AG04449 (cell line): ENCODE measurements at regions not wholly inside any gene's neighbourhood (a gene's known extent, or its start where the extent isn't known, plus 50 kb on each side); places are given as distances from the start of the nearest gene placed in this dataset.

Experiments
- CTCF ChIA-PET: fragments of 350-600 bp; formaldehyde crosslinking; extraction: SDS; loops from one replicate; lab custom pipeline; 2021; ENCODE audit warnings: antibody characterized with exemption; lab: Yijun Ruan, JAX
- POLR2A ChIA-PET: fragments of 400-600, 350-600 bp; formaldehyde crosslinking; extraction: SDS; loops from one replicate; lab custom pipeline; 2020; ENCODE audit warnings: antibody characterized with exemption, inconsistent platforms; lab: Yijun Ruan, JAX
- DNase-seq: peaks from one replicate; pipeline ENCODE4 v3.0.0-alpha.2; 2010; ENCODE audit warnings: low read depth, low spot score
- H3K4me3 ChIP-seq: 2 replicates; pipeline ENCODE4 v1.5.1; 2011; ENCODE audit warnings: low read depth, mild to moderate bottlenecking, control low read depth, low read length
- CTCF ChIP-seq: IDR thresholded peaks from one replicate; pipeline ENCODE4 v1.5.1; 2011; ENCODE audit warnings: mild to moderate bottlenecking, moderate library complexity, low read length, control low read depth, inconsistent platforms; ENCODE audit not compliant: insufficient read depth; ENCODE audit errors: missing control alignments

DNA sequence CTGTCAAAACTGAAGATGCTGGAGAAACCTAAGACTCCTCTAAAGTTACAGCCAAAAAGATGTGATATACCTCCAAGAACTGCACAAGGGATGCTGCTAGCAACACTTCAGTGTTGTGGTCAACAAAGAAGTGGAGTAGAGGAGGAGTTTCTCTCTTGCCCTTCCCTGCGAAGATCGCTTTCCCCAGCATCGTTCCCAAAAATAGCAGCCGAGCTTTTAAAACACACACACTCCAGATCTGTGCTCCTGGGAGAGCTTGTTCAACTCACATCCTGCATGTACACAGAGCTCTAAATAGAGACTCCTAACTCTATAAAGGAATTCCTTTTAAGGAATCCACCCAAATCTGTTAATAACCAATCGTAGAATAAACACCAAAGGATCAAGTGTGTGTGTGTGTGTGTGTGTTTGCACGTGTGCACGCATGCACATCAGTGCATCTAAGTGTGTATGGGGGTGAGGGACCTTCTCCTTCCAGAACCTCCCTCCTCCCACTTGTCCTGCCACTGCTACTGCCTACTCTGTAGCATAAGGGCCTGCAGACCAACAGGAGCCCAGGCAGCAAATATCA, 58.5 kb downstream of the PSMG1 start:
- ChIA-PET CTCF (interaction anchor here (0.6 to 5.1 kb wide), 13 partner anchors 8 to 619 kb away, joined by 3 to 52 read pairs (median 4); no protein-coding TSS in a partner anchor), POLR2A (interaction anchor here (0.5 kb wide), 1 partner anchor 145 kb away, joined by 3 read pairs; no protein-coding TSS in a partner anchor)

DNA sequence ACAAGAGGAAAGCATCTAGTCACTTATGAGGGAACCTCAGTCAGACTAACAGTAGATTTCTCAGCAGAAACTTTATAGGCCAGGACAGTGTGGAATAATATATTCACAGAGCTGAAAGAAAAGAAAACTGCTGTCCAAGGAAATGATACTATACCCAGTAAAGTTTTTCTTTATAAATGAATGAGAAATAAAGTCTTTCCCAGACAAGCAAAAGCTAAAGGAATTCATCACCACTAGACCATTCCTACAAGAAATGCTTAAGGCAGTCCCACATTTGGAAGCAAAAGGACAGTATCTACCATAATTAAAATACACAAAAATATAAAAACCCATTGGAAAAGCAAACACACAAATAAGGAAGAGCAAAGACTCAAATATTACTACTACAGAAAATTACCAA, 59.9 kb downstream of the PSMG1 start:
- ChIA-PET POLR2A (no interaction called here), CTCF (interaction anchor here (0.6 to 5.1 kb wide), 5 partner anchors 10 to 460 kb away, joined by 3 to 52 read pairs (median 3); no protein-coding TSS in a partner anchor)
- no peak overlapping the region for H3K4me3 ChIP-seq
- TF ChIP-seq CTCF, result no peak
- DNase-seq, result no peak

More for the DNA sequence above, 58.5 kb downstream of the PSMG1 start:
- DNase-seq, result no peak
- H3K4me3 ChIP-seq, result no peak overlapping the region
- no peak for TF ChIP-seq CTCF

DNA sequence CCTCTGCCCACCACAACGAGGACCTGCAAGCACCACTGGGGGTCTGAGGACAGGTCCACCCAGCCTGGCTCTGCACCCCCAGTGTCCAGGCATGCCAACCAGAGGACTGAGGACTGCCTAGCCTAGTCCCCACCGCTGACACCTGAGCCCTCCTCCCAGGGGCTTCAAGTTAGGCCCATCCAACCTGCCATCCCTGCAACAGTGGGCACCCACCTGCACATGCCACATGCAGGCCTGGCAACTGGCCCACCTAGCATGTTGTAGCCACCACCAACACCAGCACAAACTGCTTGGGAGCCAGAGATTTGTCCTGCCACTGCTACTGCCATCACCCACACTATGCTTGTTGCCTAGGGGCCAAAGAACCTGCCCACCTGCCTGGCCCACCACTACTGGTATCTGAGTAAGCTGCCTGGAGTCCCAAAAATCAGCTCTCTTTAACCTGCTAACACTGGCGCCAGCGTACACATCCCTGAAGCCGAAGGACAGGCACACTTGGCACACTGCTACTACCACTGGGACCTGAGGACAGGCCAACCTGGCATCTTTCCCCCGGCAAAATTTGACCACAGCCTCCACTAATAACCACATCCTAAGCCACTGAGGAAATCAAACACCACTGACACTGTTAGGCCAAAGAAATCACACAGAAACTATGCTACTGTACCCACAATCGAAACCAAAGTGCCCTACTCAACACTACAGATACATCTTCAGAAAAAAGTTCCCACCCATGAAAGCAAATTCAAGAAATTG, 61.5 kb downstream of the PSMG1 start:
- DNase-seq, result no peak
- H3K4me3 ChIP-seq, result no peak overlapping the region
- POLR2A ChIA-PET, result no interaction called here
- CTCF ChIA-PET, result interaction anchor here (0.6 to 1.5 kb wide), 2 partner anchors 15 to 386 kb away, joined by 3 to 6 read pairs; no protein-coding TSS in a partner anchor
- TF ChIP-seq CTCF, result no peak

DNA sequence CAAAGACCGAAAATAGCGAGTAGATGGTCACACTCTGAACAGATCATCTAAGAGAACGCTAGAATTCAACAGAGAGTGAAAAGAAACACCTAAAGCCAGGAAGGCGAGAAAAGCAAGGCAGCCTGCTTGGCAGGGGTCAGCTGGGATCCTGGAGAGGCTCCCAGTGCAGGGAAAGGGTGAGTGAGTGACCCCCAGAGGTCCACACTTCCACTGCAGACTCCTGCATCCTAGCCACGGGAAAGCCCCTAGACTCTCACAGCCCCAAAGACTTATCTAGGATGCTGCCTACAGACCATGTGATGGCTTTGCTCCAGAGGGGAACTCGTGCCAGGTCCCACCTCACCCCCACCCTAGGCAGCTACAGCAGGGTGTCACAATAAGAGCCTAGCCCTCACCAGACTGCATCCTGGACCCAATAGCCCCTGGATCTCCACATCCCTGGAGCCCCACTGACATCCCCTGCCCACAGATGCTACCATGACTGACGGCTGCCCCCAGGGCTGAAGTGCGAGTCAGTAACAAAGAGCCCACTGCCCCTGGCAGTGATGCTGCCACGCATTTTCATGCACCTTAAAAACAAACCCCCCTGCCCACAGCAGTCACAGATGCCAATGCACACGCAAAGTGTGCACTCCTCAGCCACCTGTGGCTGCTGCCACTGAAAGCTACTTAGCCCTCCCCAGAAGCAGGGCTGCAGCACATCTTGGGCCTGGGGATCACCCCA, 62.2 kb downstream of the PSMG1 start:
- ChIA-PET CTCF (interaction anchor here (0.6 kb wide), 1 partner anchor 385 kb away, joined by 3 read pairs; no protein-coding TSS in a partner anchor), POLR2A (no interaction called here)
- H3K4me3 ChIP-seq, result no peak overlapping the region
- no peak for DNase-seq
- TF ChIP-seq CTCF, result no peak

DNA sequence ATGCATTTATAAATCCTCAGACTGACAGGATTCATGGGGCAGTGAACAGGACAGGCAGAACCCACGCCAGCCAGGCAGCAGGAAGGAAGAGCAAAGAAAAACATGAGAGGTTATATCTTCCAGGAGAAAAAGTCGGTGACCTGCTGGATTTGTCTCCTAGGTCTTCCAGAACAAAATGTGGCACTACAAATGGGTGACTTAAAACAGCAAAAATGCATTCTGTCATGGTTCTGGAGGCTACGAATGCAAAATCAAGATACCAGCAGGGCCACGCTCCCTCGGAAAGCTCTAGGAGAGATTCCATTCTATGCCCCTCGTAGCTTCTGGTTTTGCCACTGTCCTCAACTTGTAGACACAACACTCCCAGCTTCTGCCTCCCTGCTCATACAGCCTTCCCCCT, 63.4 kb downstream of the PSMG1 start:
- TF ChIP-seq CTCF, result no peak
- ChIA-PET POLR2A (no interaction called here), CTCF (no interaction called here)
- no peak overlapping the region for H3K4me3 ChIP-seq
- DNase-seq, result no peak

DNA sequence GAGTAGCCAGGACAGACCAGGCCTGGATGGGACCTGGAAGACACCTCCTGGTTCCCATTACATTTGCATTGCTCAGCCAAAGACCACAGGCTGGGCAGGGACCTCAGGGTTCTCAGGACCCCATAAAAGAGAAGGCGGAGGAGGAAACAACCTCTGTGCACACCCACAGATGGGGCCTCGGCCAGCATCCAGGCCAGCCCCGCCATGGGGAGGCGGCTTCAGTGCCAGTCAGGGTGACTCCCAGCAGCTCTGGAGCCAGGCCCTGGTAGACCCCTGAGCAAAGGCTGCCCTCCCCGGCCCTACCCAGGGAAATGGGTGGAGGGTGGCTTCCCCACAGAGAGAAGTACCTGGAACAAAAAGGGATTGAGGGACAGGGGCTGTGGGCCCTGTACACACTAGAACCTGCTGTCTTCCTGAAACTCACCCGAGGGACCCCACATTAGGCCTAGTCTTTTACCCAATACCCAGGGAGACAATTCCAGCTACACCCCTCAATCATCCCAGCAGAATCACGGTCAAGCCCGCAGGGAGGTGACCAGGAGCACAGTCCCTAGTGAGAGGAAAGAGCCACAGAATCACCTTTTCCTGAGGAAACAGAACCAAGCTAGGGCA, 64.5 kb downstream of the PSMG1 start:
- ChIA-PET CTCF (no interaction called here), POLR2A (no interaction called here)
- no peak overlapping the region for H3K4me3 ChIP-seq
- TF ChIP-seq CTCF, result no peak
- no peak for DNase-seq
